ENCODE measurements at regions not wholly inside any gene's neighbourhood (a gene's known extent, or its start where the extent isn't known, plus 50 kb on each side); places are given as distances from the start of the nearest gene placed in this dataset.

DNA sequence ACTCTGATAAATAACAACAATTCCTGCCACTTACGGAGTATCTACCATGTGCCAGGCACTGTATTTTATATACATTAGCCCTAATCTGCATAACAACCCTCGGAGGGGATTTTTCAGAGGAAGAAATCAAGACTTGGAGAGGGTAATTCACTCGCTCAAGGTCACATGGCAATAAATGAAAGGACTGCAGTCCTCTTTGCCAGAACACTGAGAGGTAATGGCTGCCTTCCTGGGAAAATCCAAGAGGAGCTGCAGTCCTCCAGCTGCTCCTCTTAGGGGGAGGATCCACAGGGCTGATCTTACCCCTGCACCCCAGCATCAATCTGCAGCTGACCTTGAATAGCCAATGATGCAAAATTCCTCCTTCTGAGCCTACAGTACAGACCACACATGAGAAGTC, 114.1 kb upstream of the RPL38 start:
- no peak for ATAC-seq (ENCODE audit: low read depth)
- intact Hi-C loops (cut with micrococcal nuclease), result no loop called here
- CTCF ChIA-PET, result no interaction called here

DNA sequence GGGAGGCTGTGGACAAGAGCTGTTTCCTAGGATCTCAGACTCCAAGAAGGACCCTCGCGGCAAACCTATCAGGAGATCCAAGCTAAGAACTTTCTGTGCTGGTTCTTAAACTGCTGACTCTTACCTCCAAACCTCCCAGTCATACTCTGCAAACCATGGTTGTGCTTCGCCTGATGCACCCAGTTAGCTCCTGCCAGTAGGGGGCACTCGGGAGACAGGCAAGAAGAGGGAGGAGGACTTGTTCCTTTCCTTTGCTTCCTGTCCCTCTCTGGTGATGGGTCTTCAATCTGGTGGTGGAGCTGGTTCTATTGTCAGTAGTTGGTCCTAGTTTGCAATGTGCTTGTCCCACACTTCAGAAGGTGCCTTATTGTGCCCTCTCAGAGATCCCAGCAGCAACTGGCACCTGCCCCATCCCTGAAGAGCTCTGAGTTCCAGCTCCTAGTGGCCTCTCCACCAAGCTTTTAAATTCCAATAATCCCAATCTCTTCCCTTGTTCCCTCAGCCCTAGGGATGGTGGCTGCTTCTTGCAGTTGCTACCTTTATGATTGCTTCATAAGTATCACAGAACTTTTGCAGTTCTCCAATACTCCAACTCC, 113.5 kb upstream of the RPL38 start:
- Mint-ChIP-seq H3K4me1 (no peaks in the 10 kb centered on the region), H3K27ac (no peak overlapping the region), H3K27me3 (peaks cover 10% of the 10 kb centered on the region), H3K9me3 (peaks cover 12% of the 10 kb centered on the region), H3K36me3 (ENCODE audit: low read depth) (no peaks in the 10 kb centered on the region), H3K4me3 (no peak overlapping the region)
- intact Hi-C loops (cut with micrococcal nuclease), result no loop called here
- TF ChIP-seq, protein P1, sequence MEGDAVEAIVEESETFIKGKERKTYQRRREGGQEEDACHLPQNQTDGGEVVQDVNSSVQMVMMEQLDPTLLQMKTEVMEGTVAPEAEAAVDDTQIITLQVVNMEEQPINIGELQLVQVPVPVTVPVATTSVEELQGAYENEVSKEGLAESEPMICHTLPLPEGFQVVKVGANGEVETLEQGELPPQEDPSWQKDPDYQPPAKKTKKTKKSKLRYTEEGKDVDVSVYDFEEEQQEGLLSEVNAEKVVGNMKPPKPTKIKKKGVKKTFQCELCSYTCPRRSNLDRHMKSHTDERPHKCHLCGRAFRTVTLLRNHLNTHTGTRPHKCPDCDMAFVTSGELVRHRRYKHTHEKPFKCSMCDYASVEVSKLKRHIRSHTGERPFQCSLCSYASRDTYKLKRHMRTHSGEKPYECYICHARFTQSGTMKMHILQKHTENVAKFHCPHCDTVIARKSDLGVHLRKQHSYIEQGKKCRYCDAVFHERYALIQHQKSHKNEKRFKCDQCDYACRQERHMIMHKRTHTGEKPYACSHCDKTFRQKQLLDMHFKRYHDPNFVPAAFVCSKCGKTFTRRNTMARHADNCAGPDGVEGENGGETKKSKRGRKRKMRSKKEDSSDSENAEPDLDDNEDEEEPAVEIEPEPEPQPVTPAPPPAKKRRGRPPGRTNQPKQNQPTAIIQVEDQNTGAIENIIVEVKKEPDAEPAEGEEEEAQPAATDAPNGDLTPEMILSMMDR (IDR thresholded peaks at IDR 0.05), result no peak
- CTCF ChIA-PET, result no interaction called here
- DNase-seq, result no peak
- no peak for ATAC-seq (ENCODE audit: low read depth)
- POLR2A ChIA-PET, result no interaction called here

More for the DNA sequence above, 114.1 kb upstream of the RPL38 start:
- Mint-ChIP-seq H3K27me3 (peaks cover 10% of the 10 kb centered on the region), H3K27ac (no peak overlapping the region), H3K36me3 (ENCODE audit: low read depth) (no peaks in the 10 kb centered on the region), H3K4me1 (no peaks in the 10 kb centered on the region), H3K9me3 (peaks cover 14% of the 10 kb centered on the region), H3K4me3 (no peak overlapping the region)
- no peak for DNase-seq
- TF ChIP-seq, protein P1 (IDR thresholded peaks at IDR 0.05), result no peak
- POLR2A ChIA-PET, result no interaction called here

DNA sequence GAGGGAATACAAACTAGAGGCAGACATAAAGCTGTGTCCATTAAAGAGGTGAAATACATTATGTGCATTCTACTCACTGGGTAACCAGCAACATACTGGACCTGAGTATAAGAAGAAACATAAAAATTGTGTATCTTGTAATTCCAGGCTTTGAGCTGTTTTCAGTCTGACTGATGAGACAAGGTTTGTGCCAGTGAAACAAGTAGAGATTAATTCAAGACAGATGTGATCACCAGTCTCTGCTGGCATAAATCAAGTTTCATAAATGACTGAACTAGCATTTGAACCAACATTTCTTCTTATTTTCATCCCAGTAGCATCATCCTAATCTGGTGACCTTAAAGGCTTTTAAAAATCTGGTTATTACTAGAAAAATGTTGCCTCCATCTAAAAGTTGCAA, 108.8 kb upstream of the RPL38 start:
- POLR2A ChIA-PET, result no interaction called here
- no peak overlapping the region for H3K27ac Mint-ChIP-seq
- intact Hi-C loops (cut with micrococcal nuclease), result no loop called here
- no peaks in the 10 kb centered on the region for H3K36me3 Mint-ChIP-seq (ENCODE audit: low read depth)
- TF ChIP-seq, protein P1 (IDR thresholded peaks at IDR 0.05), result no peak
- DNase-seq (no peak), ATAC-seq (ENCODE audit: low read depth) (no peak)
- no peak overlapping the region for H3K4me3 Mint-ChIP-seq
- CTCF ChIA-PET, result no interaction called here
- no peaks in the 10 kb centered on the region for H3K4me1 Mint-ChIP-seq
- peaks cover 4% of the 10 kb centered on the region for H3K27me3 Mint-ChIP-seq
- peaks cover 5% of the 10 kb centered on the region for H3K9me3 Mint-ChIP-seq

DNA sequence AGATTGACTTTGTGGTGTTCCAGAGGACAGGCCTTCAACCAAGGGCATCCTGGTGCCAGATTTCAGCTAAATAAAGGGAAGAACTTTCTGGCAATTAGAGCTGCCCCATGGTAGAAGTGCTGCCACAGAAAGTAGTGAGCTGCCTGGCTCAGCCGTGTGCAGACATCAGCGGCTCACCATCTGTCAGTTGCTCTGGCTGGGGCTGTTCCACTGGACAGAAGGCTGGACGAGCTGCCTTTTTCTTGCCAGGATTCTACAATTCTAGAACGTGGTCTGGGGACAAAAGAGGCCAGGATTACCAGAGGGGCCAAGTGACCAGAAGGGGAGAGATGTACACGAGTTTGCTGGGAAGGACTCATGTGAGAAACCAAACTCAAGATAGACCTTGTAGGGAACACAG, 107.0 kb upstream of the RPL38 start:
- ChIA-PET CTCF (no interaction called here), POLR2A (no interaction called here)
- TF ChIP-seq, protein P1 (IDR thresholded peaks at IDR 0.05), result no peak
- no peaks in the 10 kb centered on the region for H3K36me3 Mint-ChIP-seq (ENCODE audit: low read depth)
- intact Hi-C loops (cut with micrococcal nuclease), result no loop called here
- DNase-seq, result no peak
- ATAC-seq (ENCODE audit: low read depth), result no peak
- H3K9me3 Mint-ChIP-seq, result no peaks in the 10 kb centered on the region
- peaks cover 7% of the 10 kb centered on the region for H3K27me3 Mint-ChIP-seq
- H3K4me3 Mint-ChIP-seq, result no peak overlapping the region
- H3K4me1 Mint-ChIP-seq, result no peaks in the 10 kb centered on the region
- no peak overlapping the region for H3K27ac Mint-ChIP-seq

DNA sequence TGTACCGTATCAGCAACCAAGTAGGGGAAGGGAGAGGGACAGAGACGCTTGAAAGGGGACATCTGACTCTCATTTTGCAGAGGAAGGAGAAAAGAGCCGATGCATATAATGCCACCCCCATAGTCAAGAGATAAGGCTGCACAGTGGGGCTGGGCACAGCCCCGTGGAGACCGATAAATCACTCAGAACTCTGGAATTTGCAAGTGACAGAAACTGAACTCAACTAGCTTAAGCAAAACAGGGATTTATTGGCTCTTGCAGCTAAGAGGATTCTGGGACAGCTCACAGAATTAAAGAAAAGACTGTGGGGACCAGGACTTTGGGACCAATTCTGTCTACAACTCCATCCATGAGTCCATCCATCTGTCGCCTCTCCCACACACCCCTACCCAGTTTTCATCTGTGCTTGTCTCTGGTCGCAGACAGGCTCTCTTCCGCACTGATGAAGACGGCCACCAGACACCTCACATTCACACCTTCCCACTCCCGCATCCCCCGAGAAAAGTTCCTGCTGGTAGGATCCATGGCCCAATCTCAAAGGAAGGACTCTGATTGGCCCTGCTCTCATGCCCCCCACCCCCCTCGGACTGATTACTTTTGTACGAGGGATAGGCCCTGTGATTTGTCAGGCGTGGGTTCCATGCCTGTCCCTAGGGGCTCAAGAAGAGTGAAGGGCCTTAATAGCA, 105.9 kb upstream of the RPL38 start:
- H3K27ac Mint-ChIP-seq, result no peak overlapping the region
- intact Hi-C loops (cut with micrococcal nuclease), result no loop called here
- POLR2A ChIA-PET, result no interaction called here
- ATAC-seq (ENCODE audit: low read depth) (no peak), DNase-seq (no peak)
- no peaks in the 10 kb centered on the region for H3K36me3 Mint-ChIP-seq (ENCODE audit: low read depth)
- H3K4me3 Mint-ChIP-seq, result no peak overlapping the region
- TF ChIP-seq, protein P1 (IDR thresholded peaks at IDR 0.05), result no peak
- H3K4me1 Mint-ChIP-seq, result no peaks in the 10 kb centered on the region
- no peaks in the 10 kb centered on the region for H3K9me3 Mint-ChIP-seq
- peaks cover 12% of the 10 kb centered on the region for H3K27me3 Mint-ChIP-seq
- CTCF ChIA-PET, result no interaction called here
